GM18507 (cell line): ENCODE measurements at regions not wholly inside any gene's neighbourhood (a gene's known extent, or its start where the extent isn't known, plus 50 kb on each side); places are given as distances from the start of the nearest gene placed in this dataset.

ENCODE experiments used
- DNase-seq: peaks from one replicate; pipeline ENCODE4 v3.0.0; 2011; ENCODE audit warnings: low read depth; ENCODE audit not compliant: insufficient read length; ENCODE audit errors: extremely low spot score
- FAIRE-seq: peaks from 2 replicates; lab custom pipeline; 2011; peaks lifted over from hg19 to GRCh38; lab: Jason Lieb, UNC

DNA sequence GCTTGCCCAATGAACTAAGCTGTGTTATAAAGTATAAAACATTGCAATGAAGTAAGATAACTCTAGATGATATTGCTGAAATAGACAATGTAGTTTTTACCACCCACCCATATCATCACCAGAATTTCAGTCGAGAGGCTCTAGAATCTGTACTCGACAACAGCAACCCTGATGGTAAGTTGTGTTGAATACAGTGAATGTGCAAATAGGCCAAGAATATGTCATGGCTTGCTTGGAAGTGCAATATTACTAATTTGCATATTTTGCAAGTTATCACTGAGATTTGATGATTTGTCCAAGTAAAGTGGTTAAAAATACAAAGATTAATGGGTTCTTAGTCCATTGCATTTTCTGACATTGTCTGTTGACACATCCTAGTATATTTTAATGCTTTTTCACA lies 90.6 kb upstream of the TUSC7 start:
- FAIRE-seq (no peak), DNase-seq (no peak)

DNA sequence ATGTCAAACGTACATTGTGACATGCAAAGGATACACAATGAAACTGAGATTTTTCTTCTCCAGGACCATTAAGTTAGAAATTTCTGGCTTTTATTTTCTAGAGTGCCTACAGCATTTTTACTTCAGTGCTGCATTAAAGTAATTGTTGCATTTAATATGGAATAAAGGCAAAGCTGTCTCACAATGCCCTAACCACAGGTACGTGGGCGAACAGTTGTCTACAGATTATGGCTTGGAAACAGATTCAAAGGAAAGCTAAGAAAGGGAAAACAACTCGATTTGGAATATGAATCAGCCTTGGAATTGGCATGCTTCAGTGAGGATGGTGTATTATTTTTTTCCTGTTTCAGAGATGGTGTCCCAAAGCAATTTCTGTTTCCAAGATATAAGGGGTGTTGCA lies 79.1 kb upstream of the TUSC7 start:
- no peak for DNase-seq
- FAIRE-seq, result no peak

DNA sequence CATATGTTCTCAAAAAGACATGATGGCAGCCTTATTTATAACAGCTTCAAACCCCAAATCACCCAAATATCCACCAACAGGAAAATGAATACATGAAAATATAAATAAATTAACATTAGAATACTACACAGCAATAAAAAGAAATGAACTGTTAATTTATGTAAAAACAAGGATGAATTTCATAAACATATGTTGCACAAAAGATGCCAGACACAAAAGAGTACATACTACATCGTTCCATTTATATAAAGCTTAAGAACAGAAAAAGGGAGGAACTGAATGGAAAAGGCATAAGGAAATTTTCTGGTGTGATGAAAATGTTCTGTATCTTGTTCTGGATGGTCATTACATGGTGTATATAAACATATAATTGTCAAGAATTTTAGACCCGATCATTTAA lies 69.9 kb upstream of the TUSC7 start:
- no peak for DNase-seq
- FAIRE-seq, result no peak

DNA sequence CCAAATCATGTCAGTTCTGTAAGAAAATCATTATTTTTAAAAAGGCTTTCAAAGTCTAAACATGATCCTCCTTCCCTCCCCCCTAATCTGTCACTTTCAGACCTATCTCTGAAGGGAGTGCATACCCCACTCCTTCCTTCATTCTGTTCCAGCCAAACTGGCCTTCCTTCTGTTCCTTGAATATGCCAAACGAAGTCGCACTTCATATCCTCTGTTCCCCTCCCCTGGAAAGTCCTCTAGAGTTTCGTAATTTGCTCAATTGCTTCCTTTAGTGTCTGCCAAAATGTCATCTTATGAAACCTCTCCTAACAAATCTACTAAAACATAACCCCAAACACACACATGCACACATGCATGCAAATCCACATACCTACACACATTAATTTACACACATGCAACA lies 69.5 kb upstream of the TUSC7 start:
- DNase-seq (no peak), FAIRE-seq (no peak)

DNA sequence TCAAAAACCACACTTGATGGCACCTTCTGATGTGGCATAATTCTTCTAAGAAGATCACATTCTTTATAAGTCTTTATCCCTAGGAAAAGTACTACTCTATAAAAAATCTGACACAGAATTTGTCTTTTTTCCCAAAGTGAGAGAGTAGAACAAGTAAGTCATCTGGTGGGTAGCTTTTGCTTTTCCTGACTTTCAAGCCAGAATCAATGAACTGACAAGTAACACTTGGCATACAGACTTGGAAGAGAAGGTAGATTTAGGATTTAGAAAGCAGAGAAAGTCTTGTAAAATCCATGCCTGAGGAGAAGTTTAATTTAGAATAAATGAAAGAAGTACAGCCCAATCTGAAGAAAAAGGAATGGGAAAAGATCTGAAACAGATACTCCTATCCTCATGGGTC lies 66.6 kb upstream of the TUSC7 start:
- DNase-seq (no peak), FAIRE-seq (no peak)

DNA sequence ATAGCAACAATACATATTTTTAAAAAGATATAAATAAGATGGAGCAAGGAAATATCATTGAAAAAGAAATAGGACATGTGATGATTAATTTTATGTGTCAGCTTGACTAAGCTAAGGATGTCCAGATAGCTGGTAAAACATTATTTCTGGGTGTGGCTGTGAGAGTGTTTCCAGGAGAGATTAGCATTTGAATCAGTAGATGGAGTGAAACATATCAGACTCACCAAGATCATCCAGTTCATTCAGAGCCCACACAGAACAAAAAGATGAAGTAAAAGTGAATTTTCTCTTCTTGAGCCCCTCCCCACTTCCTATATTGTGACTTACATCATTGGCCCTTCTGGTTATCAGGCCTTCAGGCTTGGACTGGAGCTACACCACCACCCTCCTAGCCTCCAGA lies 61.6 kb upstream of the TUSC7 start:
- DNase-seq, result no peak

More for the DNA sequence above, 61.6 kb upstream of the TUSC7 start:
- FAIRE-seq, result no peak
